SH-SY5Y (cell line): ENCODE measurements at regions not wholly inside any gene's neighbourhood (a gene's known extent, or its start where the extent isn't known, plus 50 kb on each side); places are given as distances from the start of the nearest gene placed in this dataset.

Source experiments
- GATA2 ChIP-seq: IDR thresholded peaks from 2 replicates; pipeline ENCODE4 v1.6.1; 2011; ENCODE audit warnings: mild to moderate bottlenecking, low read depth, low read length
- GATA3 ChIP-seq: IDR thresholded peaks from 2 replicates; pipeline ENCODE4 v1.6.1; 2011; ENCODE audit warnings: low read depth, mild to moderate bottlenecking, low read length, moderate library complexity

DNA sequence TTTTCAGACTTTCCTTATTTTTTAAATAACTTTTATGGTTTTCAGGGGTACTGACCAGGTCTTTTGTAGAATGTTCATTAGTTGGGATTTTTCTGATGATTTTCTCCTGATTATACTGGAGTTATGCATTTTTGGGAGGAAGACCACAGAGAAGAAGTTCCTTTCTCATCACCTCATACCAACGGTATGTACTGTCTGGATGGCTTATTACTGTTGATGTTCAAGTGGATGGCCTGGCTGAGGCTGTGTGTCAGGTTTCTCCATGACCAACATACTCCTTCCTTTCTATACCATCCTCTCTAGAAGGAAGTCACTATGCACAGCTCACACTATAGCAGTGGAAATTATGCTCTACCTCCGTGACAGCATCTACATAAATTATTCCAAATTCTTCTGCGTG, 71.1 kb upstream of the NR3C1 start:
- TF ChIP-seq GATA2 = no peak
- no peak for TF ChIP-seq GATA3
